AG09309 (cell line): ENCODE measurements at regions not wholly inside any gene's neighbourhood (a gene's known extent, or its start where the extent isn't known, plus 50 kb on each side); places are given as distances from the start of the nearest gene placed in this dataset.

ENCODE experiments used
- DNase-seq: peaks from one replicate; pipeline ENCODE4 v3.0.0-alpha.2; 2010; ENCODE audit warnings: low read depth
- H3K4me3 ChIP-seq: 2 replicates; pipeline ENCODE4 v1.5.1; 2011; ENCODE audit warnings: mild to moderate bottlenecking, low read depth, low read length, moderate library complexity; ENCODE audit not compliant: control insufficient read depth
- TF ChIP-seq, protein P1 (sequence below): IDR thresholded peaks from 2 replicates; pipeline ENCODE4 v1.5.1; 2011; ENCODE audit warnings: mild to moderate bottlenecking, low read depth, low read length, inconsistent platforms; ENCODE audit not compliant: insufficient read depth, control insufficient read depth; ENCODE audit errors: missing control alignments

DNA sequence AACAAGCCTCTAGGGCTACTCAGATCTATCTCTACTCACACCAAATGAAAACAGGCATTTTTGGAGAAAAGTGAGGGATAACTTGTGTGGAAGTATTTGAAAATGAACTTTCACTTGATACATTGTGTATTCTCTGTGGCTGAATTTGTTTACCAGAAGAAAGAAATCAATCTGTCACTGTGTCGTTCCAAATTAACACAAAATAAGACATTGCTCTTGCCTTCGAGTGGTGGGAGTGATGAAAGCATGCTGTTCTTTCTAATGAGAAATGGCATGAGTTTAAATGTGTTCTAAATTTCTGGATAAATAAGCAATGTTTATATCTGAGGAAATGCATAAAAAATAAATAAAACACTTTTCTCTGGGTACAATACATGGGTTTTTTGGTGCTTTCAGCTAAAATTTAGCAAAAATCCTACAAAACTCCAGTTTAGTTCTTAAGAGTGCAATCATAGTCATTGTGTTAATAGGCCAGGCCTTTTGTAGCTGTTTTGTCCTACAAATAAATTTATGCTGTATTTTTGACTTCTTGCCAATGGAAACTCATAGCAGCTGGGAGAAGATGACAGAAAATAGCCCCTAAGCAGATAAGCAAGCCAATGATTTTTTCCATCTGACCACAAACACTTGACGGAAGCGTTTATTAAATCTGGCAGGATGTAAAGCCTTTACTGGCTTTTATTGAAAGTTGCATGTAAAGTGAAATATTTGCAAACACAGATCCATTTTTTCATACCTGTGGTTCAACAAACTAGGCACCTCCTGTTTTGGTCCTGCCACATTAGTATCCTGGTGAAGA, 1064.1 kb upstream of the GHITM start:
- H3K4me3 ChIP-seq: no peak overlapping the region
- TF ChIP-seq, protein P1, sequence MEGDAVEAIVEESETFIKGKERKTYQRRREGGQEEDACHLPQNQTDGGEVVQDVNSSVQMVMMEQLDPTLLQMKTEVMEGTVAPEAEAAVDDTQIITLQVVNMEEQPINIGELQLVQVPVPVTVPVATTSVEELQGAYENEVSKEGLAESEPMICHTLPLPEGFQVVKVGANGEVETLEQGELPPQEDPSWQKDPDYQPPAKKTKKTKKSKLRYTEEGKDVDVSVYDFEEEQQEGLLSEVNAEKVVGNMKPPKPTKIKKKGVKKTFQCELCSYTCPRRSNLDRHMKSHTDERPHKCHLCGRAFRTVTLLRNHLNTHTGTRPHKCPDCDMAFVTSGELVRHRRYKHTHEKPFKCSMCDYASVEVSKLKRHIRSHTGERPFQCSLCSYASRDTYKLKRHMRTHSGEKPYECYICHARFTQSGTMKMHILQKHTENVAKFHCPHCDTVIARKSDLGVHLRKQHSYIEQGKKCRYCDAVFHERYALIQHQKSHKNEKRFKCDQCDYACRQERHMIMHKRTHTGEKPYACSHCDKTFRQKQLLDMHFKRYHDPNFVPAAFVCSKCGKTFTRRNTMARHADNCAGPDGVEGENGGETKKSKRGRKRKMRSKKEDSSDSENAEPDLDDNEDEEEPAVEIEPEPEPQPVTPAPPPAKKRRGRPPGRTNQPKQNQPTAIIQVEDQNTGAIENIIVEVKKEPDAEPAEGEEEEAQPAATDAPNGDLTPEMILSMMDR: no peak
- no peak for DNase-seq

- DNase-seq: no peak
- H3K4me3 ChIP-seq: no peak overlapping the region
- TF ChIP-seq, protein P1: no peak
Observed at GRCh38 chr10:83075815-83076355, 1063.4 kb upstream of the GHITM start.

GRCh38 chr10:83076443-83076842, 1062.9 kb upstream of the GHITM start:
- DNase-seq: no peak
- TF ChIP-seq, protein P1: no peak
- no peak overlapping the region for H3K4me3 ChIP-seq

- no peak for DNase-seq
- H3K4me3 ChIP-seq: no peak overlapping the region
- TF ChIP-seq, protein P1: no peak
Observed at GRCh38 chr10:83078160-83078559, 1061.1 kb upstream of the GHITM start.

DNA sequence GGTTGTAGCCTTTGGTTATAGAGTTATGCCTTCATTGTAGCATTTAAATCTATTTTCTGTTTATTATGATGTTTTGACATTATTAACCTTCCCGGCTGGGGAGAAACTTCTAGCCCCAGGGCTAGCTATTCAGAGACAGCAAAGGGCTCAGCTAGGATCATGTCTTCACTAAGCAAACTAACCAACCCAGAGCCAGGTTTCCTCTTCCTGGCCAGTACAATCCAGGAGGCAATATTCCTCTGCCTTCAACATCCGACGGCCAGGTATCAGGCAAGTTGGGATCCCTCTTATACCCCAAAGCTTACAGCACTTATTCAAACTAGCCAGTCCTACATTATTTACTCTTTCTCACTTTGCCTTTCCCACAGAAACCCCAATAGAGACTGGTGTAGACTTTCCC, 1060.7 kb upstream of the GHITM start:
- DNase-seq: no peak
- TF ChIP-seq, protein P1: no peak
- no peak overlapping the region for H3K4me3 ChIP-seq

GRCh38 chr10:83083831-83084230, 1055.5 kb upstream of the GHITM start:
- TF ChIP-seq, protein P1: no peak
- no peak for DNase-seq
- H3K4me3 ChIP-seq: no peak overlapping the region
